ENCODE measurements at regions not wholly inside any gene's neighbourhood (a gene's known extent, or its start where the extent isn't known, plus 50 kb on each side); places are given as distances from the start of the nearest gene placed in this dataset.

DNA sequence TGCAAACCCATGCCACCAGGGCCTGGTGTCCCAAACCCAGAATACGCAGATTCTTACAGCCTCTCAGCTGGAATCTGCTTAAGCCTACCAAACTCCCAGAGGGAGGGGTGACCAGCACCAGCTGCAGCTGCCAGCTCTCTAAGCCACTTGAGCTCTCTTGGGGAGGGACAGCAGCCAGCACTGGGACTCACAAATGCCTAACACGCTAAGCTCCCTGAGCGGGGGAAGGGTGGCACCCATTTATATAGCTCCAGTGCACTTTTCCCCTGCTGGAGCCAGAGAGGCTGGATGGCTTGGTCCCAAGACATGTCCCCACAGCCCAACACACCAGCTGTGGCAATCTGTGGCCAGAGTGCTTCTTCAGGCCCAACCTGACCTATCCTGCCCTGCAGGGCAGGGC lies 326.8 kb upstream of the NRG3 start:
- no peak for DNase-seq (ENCODE audit: low read depth)
- H3K4me3 ChIP-seq (ENCODE audit: low read length) = no peak overlapping the region
- TF ChIP-seq, protein P1, sequence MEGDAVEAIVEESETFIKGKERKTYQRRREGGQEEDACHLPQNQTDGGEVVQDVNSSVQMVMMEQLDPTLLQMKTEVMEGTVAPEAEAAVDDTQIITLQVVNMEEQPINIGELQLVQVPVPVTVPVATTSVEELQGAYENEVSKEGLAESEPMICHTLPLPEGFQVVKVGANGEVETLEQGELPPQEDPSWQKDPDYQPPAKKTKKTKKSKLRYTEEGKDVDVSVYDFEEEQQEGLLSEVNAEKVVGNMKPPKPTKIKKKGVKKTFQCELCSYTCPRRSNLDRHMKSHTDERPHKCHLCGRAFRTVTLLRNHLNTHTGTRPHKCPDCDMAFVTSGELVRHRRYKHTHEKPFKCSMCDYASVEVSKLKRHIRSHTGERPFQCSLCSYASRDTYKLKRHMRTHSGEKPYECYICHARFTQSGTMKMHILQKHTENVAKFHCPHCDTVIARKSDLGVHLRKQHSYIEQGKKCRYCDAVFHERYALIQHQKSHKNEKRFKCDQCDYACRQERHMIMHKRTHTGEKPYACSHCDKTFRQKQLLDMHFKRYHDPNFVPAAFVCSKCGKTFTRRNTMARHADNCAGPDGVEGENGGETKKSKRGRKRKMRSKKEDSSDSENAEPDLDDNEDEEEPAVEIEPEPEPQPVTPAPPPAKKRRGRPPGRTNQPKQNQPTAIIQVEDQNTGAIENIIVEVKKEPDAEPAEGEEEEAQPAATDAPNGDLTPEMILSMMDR (conservative IDR thresholded peaks at IDR 0.05; ENCODE audit: low read depth, low read length) = no peak

DNA sequence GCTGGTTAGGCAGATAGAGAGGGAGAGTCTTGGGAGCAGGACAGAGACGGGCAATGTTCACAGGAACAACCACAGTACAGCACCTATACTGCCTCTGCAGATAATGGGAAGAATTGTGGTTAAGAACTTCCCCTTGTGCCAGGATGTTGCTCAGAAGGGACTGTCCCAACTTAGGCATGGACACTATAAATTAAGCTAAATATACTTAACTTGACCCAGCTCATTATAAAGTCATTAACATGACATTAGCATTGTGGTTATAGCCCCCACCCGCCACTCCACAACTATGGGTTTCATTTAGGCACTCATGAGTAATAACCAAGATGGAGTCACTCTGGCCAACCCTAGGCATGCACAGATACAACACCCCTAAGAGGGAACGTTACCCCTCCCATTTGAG lies 310.9 kb upstream of the NRG3 start:
- no peak overlapping the region for H3K4me3 ChIP-seq (ENCODE audit: low read length)
- TF ChIP-seq, protein P1 (conservative IDR thresholded peaks at IDR 0.05; ENCODE audit: low read depth, low read length) = no peak
- DNase-seq (ENCODE audit: low read depth) = no peak

DNA sequence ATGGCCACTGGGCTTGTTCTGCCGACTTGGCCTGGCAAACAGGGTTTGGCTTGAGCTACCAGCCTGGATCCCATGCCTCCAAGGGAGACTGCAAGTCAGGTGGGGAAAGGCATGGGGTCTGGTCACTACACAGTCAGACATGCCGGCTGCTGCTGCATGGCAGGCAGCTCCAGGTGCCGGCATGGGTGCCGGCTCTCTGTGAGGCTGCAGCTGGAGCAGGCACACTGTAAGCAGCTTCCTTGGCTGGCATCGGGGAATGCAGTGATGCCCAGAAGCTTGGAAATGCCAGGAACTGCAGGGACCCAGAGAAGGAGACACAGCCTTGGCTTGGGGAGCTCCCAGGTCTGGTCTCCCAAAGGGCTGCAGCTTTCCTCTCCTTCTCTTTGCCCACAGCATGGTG lies 305.5 kb upstream of the NRG3 start:
- DNase-seq (ENCODE audit: low read depth) = no peak
- H3K4me3 ChIP-seq (ENCODE audit: low read length) = no peak overlapping the region
- TF ChIP-seq, protein P1 (conservative IDR thresholded peaks at IDR 0.05; ENCODE audit: low read depth, low read length) = no peak

DNA sequence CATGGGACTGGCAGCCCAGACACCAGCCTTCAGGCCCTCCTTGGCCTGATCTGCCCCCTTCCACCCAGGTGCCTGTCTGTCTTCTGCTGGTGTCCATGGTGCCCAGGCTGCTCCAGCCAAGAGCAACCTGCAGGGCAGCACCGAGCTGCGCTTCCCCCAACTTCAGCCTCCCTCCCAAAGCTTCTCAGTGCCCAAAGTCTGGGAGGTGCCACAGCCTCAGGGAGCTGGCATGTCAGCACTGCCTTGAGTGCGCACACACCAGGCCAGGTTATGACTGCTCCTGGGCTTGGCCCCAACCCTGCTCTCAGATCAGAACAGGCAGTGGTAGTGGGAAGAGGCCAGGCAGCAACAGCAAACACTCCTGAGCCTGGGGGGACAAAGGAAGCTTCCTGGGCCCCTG lies 304.6 kb upstream of the NRG3 start:
- no peak for DNase-seq (ENCODE audit: low read depth)
- TF ChIP-seq, protein P1 (conservative IDR thresholded peaks at IDR 0.05; ENCODE audit: low read depth, low read length) = no peak
- H3K4me3 ChIP-seq (ENCODE audit: low read length) = no peak overlapping the region

DNA sequence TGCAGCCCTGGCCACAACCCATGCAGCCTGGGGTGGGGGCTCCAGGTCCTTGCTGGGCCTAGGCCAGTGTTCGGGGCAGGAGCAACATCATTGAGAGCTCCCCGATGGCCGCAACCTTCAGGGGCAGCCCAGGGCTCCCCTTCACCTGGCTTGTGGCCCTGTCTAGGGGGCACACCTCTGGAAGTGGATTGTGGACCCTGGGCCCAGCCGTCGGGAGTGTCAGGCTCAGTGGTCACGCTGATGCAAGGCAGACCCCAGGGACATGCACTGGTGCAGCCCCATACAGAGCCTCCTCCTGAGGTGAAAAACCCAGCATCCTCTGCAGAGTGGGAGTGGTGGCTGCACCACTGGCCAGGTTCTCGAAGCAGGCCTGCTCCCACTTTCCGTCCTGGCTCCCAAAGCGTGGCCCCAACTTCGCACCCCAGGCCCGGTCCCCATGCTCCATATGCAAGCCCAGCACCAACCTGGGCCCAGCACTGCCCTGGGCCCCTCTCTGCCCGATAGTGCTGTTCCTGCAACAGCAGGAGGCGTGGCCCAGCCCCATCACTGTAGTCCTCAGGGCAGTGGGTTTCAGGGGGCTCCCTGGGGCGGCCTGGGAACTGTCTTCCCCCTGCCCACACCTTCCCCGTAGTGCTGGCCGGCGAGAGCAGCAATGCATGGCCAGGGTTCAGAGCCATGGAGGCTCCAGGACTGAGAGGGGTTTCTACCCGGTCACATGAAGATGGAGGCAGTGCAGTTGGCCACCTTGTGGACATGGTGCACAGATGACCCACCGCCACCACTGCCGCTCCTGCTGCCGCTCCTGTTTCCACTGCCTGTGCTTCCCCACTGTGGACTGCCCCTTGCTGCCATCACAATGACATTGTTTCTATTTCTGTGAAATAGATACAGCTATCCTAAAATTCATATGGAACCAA lies 303.9 kb upstream of the NRG3 start:
- no peak for DNase-seq (ENCODE audit: low read depth)
- TF ChIP-seq, protein P1 (conservative IDR thresholded peaks at IDR 0.05; ENCODE audit: low read depth, low read length) = no peak
- H3K4me3 ChIP-seq (ENCODE audit: low read length) = no peak overlapping the region

DNA sequence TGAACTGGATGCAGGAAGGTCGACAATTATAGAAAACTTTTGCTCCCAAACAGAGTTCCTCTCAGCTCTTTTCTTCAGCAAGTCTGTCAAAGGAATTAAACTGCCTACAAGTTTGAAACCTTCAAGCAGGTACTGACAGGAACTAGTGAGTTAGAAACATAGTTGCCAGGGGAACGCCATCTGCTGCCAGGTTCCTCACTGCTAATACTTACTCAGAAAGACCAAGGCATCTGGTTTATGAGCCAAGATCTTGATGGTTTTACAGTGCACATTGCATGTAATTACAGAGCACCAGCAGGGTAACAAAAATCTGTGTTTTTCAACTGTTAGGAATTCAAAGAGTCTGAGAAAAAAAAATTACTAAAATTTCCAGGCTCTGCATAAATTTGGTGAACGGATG lies 300.0 kb upstream of the NRG3 start:
- TF ChIP-seq, protein P1 (conservative IDR thresholded peaks at IDR 0.05; ENCODE audit: low read depth, low read length) = no peak
- DNase-seq (ENCODE audit: low read depth) = peak; percentile 4
- H3K4me3 ChIP-seq (ENCODE audit: low read length) = no peak overlapping the region

DNA sequence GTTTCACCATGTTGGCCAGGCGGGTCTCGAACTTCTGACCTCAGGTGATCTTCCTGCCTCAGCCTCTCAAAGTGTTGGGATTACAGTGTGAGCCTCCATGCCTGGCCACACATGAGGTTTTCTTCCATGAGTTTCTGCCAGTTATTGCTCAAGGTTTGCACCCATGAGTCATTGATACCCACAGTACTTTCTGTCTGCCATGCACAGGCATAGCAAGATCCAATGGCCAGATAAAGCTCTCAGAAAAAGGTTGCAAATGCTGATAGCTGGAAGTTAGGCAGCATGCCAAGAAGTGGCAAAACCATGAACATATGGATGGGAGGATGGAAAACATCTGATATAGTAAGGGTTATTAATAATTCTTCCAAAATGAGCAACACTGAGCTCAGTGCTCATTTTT lies 298.7 kb upstream of the NRG3 start:
- TF ChIP-seq, protein P1 (conservative IDR thresholded peaks at IDR 0.05; ENCODE audit: low read depth, low read length) = no peak
- no peak for DNase-seq (ENCODE audit: low read depth)
- no peak overlapping the region for H3K4me3 ChIP-seq (ENCODE audit: low read length)

Measured in retinal pigment epithelial cell (primary cell).